HCT116 (cell line): ENCODE measurements at regions not wholly inside any gene's neighbourhood (a gene's known extent, or its start where the extent isn't known, plus 50 kb on each side); places are given as distances from the start of the nearest gene placed in this dataset.

Experiments used
- ATAC-seq: fragments of 200-7000 bp; cut with Tn5 transposase; 2 replicates; pipeline ENCODE4 v1.9.1; 2020; ENCODE audit warnings: mild to moderate bottlenecking, moderate library complexity
- BruUV-seq: library from RNA; stranded (reverse); fragments of 400-500 nt; replicated peaks from 2 replicates; lab custom pipeline; 2021; lab: Mats Ljungman, UMichigan
- CTCF ChIA-PET: fragments of 300-600 bp; sonication (Branson Sonifier 250); formaldehyde crosslinking; loops from one replicate; lab custom pipeline; 2021; ENCODE audit warnings: antibody characterized with exemption; lab: Charles Lee
- POLR2A ChIA-PET: fragments of 300-600, 350-600 bp; sonication (Branson Sonifier 250); formaldehyde crosslinking; loops from one replicate; lab custom pipeline; 2021; ENCODE audit warnings: antibody characterized with exemption; lab: Charles Lee
- RAD21 ChIA-PET, 2 experiments: fragments of 300-600 bp; sonication (Branson Sonifier 250); formaldehyde crosslinking; loops; one replicate each; lab custom pipeline; 2023; ENCODE audit warnings: low total read pairs in 2 of 2; ENCODE audit not compliant: uncharacterized antibody in 2 of 2, unreplicated experiment in 2 of 2, low non-redundant PET in 1 of 2; lab: Charles Lee
- DNase-seq: peaks from one replicate; pipeline ENCODE4 v3.0.0-alpha.2; 2010; ENCODE audit warnings: low read depth, low spot score
- H2AFZ ChIP-seq: fragments of 200-600 bp; shearing (Covaris generic), sonication (generic); 2 replicates; pipeline ENCODE4 v1.6.1; 2017; ENCODE audit warnings: low read depth, mixed run types, mixed read lengths, antibody characterized with exemption, low read length; ENCODE audit not compliant: poor library complexity, severe bottlenecking
- H3K27ac ChIP-seq: 2 replicates; pipeline ENCODE4 v1.5.1; 2012; ENCODE audit warnings: low read depth, low read length
- H3K27me3 ChIP-seq: fragments of 200-600 bp; sonication (generic); 2 replicates; pipeline ENCODE4 v1.6.1; 2016; ENCODE audit warnings: mixed run types, low read length, mixed read lengths; ENCODE audit not compliant: insufficient read depth
- H3K36me3 ChIP-seq, 2 experiments: fragments of 200-500 bp in 1 of 2; fragments of 200-600 bp in 1 of 2; sonication (Bioruptor generic) in 1 of 2; sonication (generic) in 1 of 2; 2 replicates each; pipeline versions ENCODE4 v1.5.1 to v1.6.1; 2014 to 2016; ENCODE audit warnings: low read length in 2 of 2, inconsistent platforms in 1 of 2, mixed read lengths in 1 of 2, mixed run types in 1 of 2; ENCODE audit not compliant: insufficient read depth in 2 of 2, control insufficient read depth in 1 of 2
- H3K4me1 ChIP-seq, 2 experiments: fragments of 200-600 bp in 1 of 2; sonication (generic) in 1 of 2; 2 replicates each; pipeline versions ENCODE4 v1.5.1 to v1.6.1; 2012 to 2017; ENCODE audit warnings: low read length in 2 of 2, inconsistent platforms in 1 of 2, mild to moderate bottlenecking in 1 of 2, mixed read lengths in 1 of 2, mixed run types in 1 of 2, moderate library complexity in 1 of 2; ENCODE audit not compliant: insufficient read depth in 2 of 2, control insufficient read depth in 1 of 2
- H3K4me2 ChIP-seq: fragments of 200-600 bp; sonication (generic); 2 replicates; pipeline ENCODE4 v1.6.1; 2017; ENCODE audit warnings: mixed run types, low read length, mixed read lengths
- H3K4me3 ChIP-seq, 2 experiments: fragments of 200-600 bp in 1 of 2; sonication (generic) in 1 of 2; replicated peaks in 1 of 2; 2 replicates each; pipeline ENCODE4 v1.5.1; 2011 to 2016; ENCODE audit warnings: low read length in 2 of 2, control low read depth in 1 of 2, low read depth in 1 of 2, mild to moderate bottlenecking in 1 of 2, mixed read lengths in 1 of 2, mixed run types in 1 of 2
- H3K79me2 ChIP-seq: fragments of 200-600 bp; sonication (generic); 2 replicates; pipeline ENCODE4 v1.6.1; 2017; ENCODE audit warnings: mild to moderate bottlenecking, mixed run types, low read length, moderate library complexity, mixed read lengths; ENCODE audit not compliant: insufficient read depth
- H3K9ac ChIP-seq: fragments of 200-600 bp; sonication (generic); 2 replicates; pipeline ENCODE4 v1.6.1; 2016; ENCODE audit warnings: low read length, mixed read lengths
- H3K9me2 ChIP-seq: fragments of 200-600 bp; sonication (generic), shearing (Covaris generic); 2 replicates; pipeline ENCODE4 v1.6.1; 2017; ENCODE audit warnings: mixed run types, mild to moderate bottlenecking, moderate library complexity; ENCODE audit not compliant: insufficient read depth
- H3K9me3 ChIP-seq, 2 experiments: fragments of 200-500 bp in 1 of 2; fragments of 200-600 bp in 1 of 2; sonication (Bioruptor generic) in 1 of 2; sonication (generic) in 1 of 2; 2 replicates each; pipeline ENCODE4 v1.6.1; 2014 to 2017; ENCODE audit warnings: low read length in 2 of 2, mixed read lengths in 2 of 2, inconsistent platforms in 1 of 2, low read depth in 1 of 2, mild to moderate bottlenecking in 1 of 2, mixed run types in 1 of 2, moderate library complexity in 1 of 2; ENCODE audit not compliant: control insufficient read depth in 1 of 2, insufficient read depth in 1 of 2
- H4K20me1 ChIP-seq: fragments of 200-600 bp; sonication (generic), shearing (Covaris generic); 2 replicates; pipeline ENCODE4 v1.6.1; 2017; ENCODE audit warnings: mixed run types, mild to moderate bottlenecking, moderate library complexity; ENCODE audit not compliant: insufficient read depth
- ATF3 ChIP-seq: IDR thresholded peaks from 2 replicates; pipeline ENCODE4 v1.6.1; 2012
- CBX3 ChIP-seq: IDR thresholded peaks from 2 replicates; pipeline ENCODE4 v1.6.1; 2012; ENCODE audit warnings: low read depth
- CEBPB ChIP-seq: IDR thresholded peaks from 2 replicates; pipeline ENCODE4 v1.6.1; 2012; ENCODE audit warnings: low read depth
- CTCF ChIP-seq, 3 experiments: fragments of 200-600 bp in 1 of 3; sonication (generic) in 1 of 3; IDR thresholded peaks in 2 of 3; conservative IDR thresholded peaks in 1 of 3; 2 replicates each; pipeline ENCODE4 v1.5.1; 2012 to 2017; ENCODE audit warnings: low read depth in 2 of 3, low read length in 2 of 3, antibody characterized with exemption in 1 of 3, borderline replicate concordance in 1 of 3, control low read depth in 1 of 3, mild to moderate bottlenecking in 1 of 3, mixed read lengths in 1 of 3, mixed run types in 1 of 3, moderate library complexity in 1 of 3; ENCODE audit not compliant: insufficient read depth in 1 of 3
- EZH2 ChIP-seq: fragments of 200-600 bp; sonication (generic); IDR thresholded peaks from 2 replicates; pipeline ENCODE4 v1.6.1; 2017; ENCODE audit warnings: antibody characterized with exemption, mixed run types
- EZH2phosphoT487 ChIP-seq: fragments of 200-600 bp; IDR thresholded peaks from 2 replicates; pipeline ENCODE4 v1.6.1; 2018; ENCODE audit warnings: antibody characterized with exemption, borderline replicate concordance
- FOSL1 ChIP-seq: IDR thresholded peaks from 2 replicates; pipeline ENCODE4 v1.6.1; 2012; ENCODE audit warnings: low read depth
- MAX ChIP-seq: IDR thresholded peaks from 2 replicates; pipeline ENCODE4 v1.6.1; 2012
- POLR2A ChIP-seq: IDR thresholded peaks from 2 replicates; pipeline ENCODE4 v1.7.0; 2011; ENCODE audit warnings: borderline replicate concordance; ENCODE audit not compliant: insufficient read depth, insufficient read length; ENCODE audit errors: extremely low read depth
- POLR2AphosphoS5 ChIP-seq: IDR thresholded peaks from 2 replicates; pipeline ENCODE4 v1.6.1; 2011; ENCODE audit warnings: mild to moderate bottlenecking, low read depth, low read length, moderate library complexity
- REST ChIP-seq: IDR thresholded peaks from 2 replicates; pipeline ENCODE4 v1.6.1; 2012; ENCODE audit warnings: low read depth
- SIN3A ChIP-seq: IDR thresholded peaks from 2 replicates; pipeline ENCODE4 v1.6.1; 2012; ENCODE audit warnings: low read depth
- SP1 ChIP-seq: IDR thresholded peaks from 2 replicates; pipeline ENCODE4 v1.6.1; 2012; ENCODE audit warnings: low read depth
- SRF ChIP-seq: IDR thresholded peaks from 2 replicates; pipeline ENCODE4 v1.6.1; 2012; ENCODE audit warnings: low read depth
- YY1 ChIP-seq: IDR thresholded peaks from 2 replicates; pipeline ENCODE4 v1.6.1; 2011; ENCODE audit warnings: low read length, low read depth, moderate library complexity, mild to moderate bottlenecking; ENCODE audit not compliant: insufficient replicate concordance; ENCODE audit errors: extremely low read depth
- ZBTB33 ChIP-seq: IDR thresholded peaks from 2 replicates; pipeline ENCODE4 v1.6.1; 2011; ENCODE audit warnings: mild to moderate bottlenecking, low read length, moderate library complexity; ENCODE audit not compliant: insufficient replicate concordance; ENCODE audit errors: extremely low read depth
- ZFX ChIP-seq: fragments of 450-650 bp; IDR thresholded peaks from 2 replicates; pipeline ENCODE4 v1.6.1; 2017
- ZNF274 ChIP-seq: fragments of 200-500 bp; sonication (Bioruptor generic); IDR thresholded peaks from 2 replicates; pipeline ENCODE4 v1.6.1; 2014; ENCODE audit warnings: mild to moderate bottlenecking, low read depth, low read length, inconsistent platforms
- intact Hi-C: fragments of 100-400 bp; cut with micrococcal nuclease; formaldehyde crosslinking; loops from 2 replicates; pipeline ENCODE4 v1.10.0; 2022

GRCh38 chr4:54558889-54559677, 98.7 kb upstream of the KIT start:
- no peaks in the 10 kb centered on the region for H3K9me2 ChIP-seq
- ATAC-seq (no peak), DNase-seq (no peak)
- ChIA-PET RAD21 (no interaction called here), POLR2A (no interaction called here), CTCF (no interaction called here)
- H3K27me3 ChIP-seq = no peaks in the 10 kb centered on the region
- no peaks in the 10 kb centered on the region for H3K79me2 ChIP-seq
- TF ChIP-seq ZNF274 (no peak), CBX3 (no peak), ZBTB33 (no peak), FOSL1 (no peak), SRF (no peak), POLR2AphosphoS5 (no peak), CTCF (IDR thresholded peaks at IDR 0.05 in 2 of 3, conservative IDR thresholded peaks at IDR 0.05 in 1 of 3; ENCODE audit: borderline replicate concordance in 1 of 3, insufficient read depth in 1 of 3, low read depth in 2 of 3, low read length in 2 of 3) (no peak), YY1 (no peak), CEBPB (no peak), ATF3 (no peak), ZFX (no peak), SIN3A (no peak), EZH2 (no peak), SP1 (no peak), MAX (no peak), REST (no peak), EZH2phosphoT487 (no peak), POLR2A (no peak)
- no TSS peak for BruUV-seq
- H3K9ac ChIP-seq = no peak overlapping the region
- H3K4me3 ChIP-seq = no peak overlapping the region
- H4K20me1 ChIP-seq = no peaks in the 10 kb centered on the region
- H2AFZ ChIP-seq = no peak overlapping the region
- H3K27ac ChIP-seq = no peak overlapping the region
- H3K4me1 ChIP-seq = no peaks in the 10 kb centered on the region
- no peaks in the 10 kb centered on the region for H3K9me3 ChIP-seq
- intact Hi-C loops = no loop called here
- no peak overlapping the region for H3K4me2 ChIP-seq
- H3K36me3 ChIP-seq = no peaks in the 10 kb centered on the region
